ENCODE measurements at regions not wholly inside any gene's neighbourhood (a gene's known extent, or its start where the extent isn't known, plus 50 kb on each side); places are given as distances from the start of the nearest gene placed in this dataset.

DNA sequence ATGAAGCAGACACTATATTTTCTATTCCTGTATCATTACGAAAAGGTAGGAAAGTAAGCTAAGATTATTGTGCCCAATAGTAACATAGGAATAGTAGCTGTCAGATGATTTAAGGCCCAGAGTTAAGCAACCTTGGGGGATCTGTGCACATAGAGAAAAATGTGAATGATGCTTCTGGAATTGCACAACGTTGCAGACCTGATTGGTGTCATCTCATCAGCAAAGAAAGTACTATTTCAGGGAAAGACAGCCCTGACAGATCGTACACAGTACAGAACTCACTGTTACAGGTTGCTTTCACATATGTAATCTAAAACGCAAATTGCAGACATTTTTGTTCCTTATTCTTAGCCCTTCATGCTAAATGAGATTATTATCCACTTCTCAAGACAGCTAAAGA lies 535.9 kb downstream of the TRIB2 start:
- no peaks in the 10 kb centered on the region for H3K79me1 ChIP-seq (ENCODE audit: insufficient read depth, low read depth, low read length, poor library complexity, severe bottlenecking)
- H3T11ph ChIP-seq (ENCODE audit: low read length), result no peak overlapping the region
- H3K23me2 ChIP-seq (ENCODE audit: insufficient read length, low read depth, low read length, poor library complexity, severe bottlenecking), result no peaks in the 10 kb centered on the region
- H3K27me3 Mint-ChIP-seq (ENCODE audit: low read depth), result no peaks in the 10 kb centered on the region
- H3K9ac ChIP-seq (ENCODE audit: extremely low read depth, insufficient read length, low read length), result no peak overlapping the region
- no peak overlapping the region for H2AK5ac ChIP-seq (ENCODE audit: insufficient read length, low read length)
- H3K79me2 ChIP-seq (ENCODE audit: insufficient read depth, low read length), result no peaks in the 10 kb centered on the region
- no peak overlapping the region for H3K18ac ChIP-seq (ENCODE audit: insufficient read length, low read depth, low read length)
- DNase-seq, result no peak
- no peak overlapping the region for H3K23ac ChIP-seq (ENCODE audit: insufficient read length, low read depth, low read length)
- no peak overlapping the region for H3K14ac ChIP-seq (ENCODE audit: insufficient read depth, low read length)
- no peak overlapping the region for H2BK120ac ChIP-seq (ENCODE audit: low read depth, low read length, poor library complexity, severe bottlenecking)
- no peak overlapping the region for H3K4ac ChIP-seq (ENCODE audit: low read depth, low read length)
- WGBS (ENCODE audit: extremely low coverage, insufficient read length, low lambda C conversion rate), result no CpG with 5 or more reads among the region's 4 CpGs
- no peak overlapping the region for H2BK20ac ChIP-seq (ENCODE audit: low read depth, low read length, poor library complexity, severe bottlenecking)
- no peak overlapping the region for H4K5ac ChIP-seq (ENCODE audit: insufficient read length, low read depth, low read length)
- no peak overlapping the region for H2BK15ac ChIP-seq (ENCODE audit: low read depth, low read length)
- H3K56ac ChIP-seq (ENCODE audit: insufficient read length, low read depth, low read length), result no peak overlapping the region
- H4K20me1 ChIP-seq (ENCODE audit: control insufficient read depth, insufficient read depth, insufficient read length), result no peaks in the 10 kb centered on the region
- no peak overlapping the region for H2BK5ac ChIP-seq (ENCODE audit: insufficient read length, low read length)
- H3K4me3 Mint-ChIP-seq, result no peak overlapping the region
- H3K9me3 ChIP-seq (ENCODE audit: control insufficient read depth, low read depth, low read length), result no peaks in the 10 kb centered on the region
- H4K91ac ChIP-seq (ENCODE audit: insufficient read length, low read depth, low read length), result no peak overlapping the region
- H2AFZ ChIP-seq (ENCODE audit: low read length), result no peak overlapping the region
- no peaks in the 10 kb centered on the region for H3K36me3 Mint-ChIP-seq (ENCODE audit: insufficient read depth in 1 of 3, low read depth in 3 of 3)
- H4K8ac ChIP-seq (replicated peaks; ENCODE audit: insufficient read length, low read depth, low read length), result no peak overlapping the region
- no peaks in the 10 kb centered on the region for H3K27me3 ChIP-seq (ENCODE audit: insufficient read depth, low read length)
- H3K4me2 ChIP-seq (ENCODE audit: insufficient read depth, insufficient read length, low read length), result no peak overlapping the region
- H3K4me1 ChIP-seq (ENCODE audit: insufficient read depth, low read length), result no peaks in the 10 kb centered on the region
- no peak for TF ChIP-seq CTCF (conservative IDR thresholded peaks at IDR 0.05)
- no peaks in the 10 kb centered on the region for H3K4me1 Mint-ChIP-seq
- no peak overlapping the region for H3K27ac Mint-ChIP-seq
- H3K27ac ChIP-seq (ENCODE audit: insufficient read length, low read depth, low read length), result no peak overlapping the region
- H2BK12ac ChIP-seq (ENCODE audit: insufficient read length, low read depth, low read length), result no peak overlapping the region
- no peaks in the 10 kb centered on the region for H3K9me3 Mint-ChIP-seq
